ENCODE measurements at regions not wholly inside any gene's neighbourhood (a gene's known extent, or its start where the extent isn't known, plus 50 kb on each side); places are given as distances from the start of the nearest gene placed in this dataset.
"Not testable (repeated sequence)": the region's sequence is repeated elsewhere in the genome, so short reads cannot be mapped to it uniquely, and the experiment has no call there.

GRCh38 chr1:219550201-219550600 lies 62.7 kb downstream of the ZC3H11B start:
- H3K27ac Mint-ChIP-seq: no peak overlapping the region
- no peaks in the 10 kb centered on the region for H3K36me3 Mint-ChIP-seq (ENCODE audit: low read depth)
- no peak for TF ChIP-seq CTCF (IDR thresholded peaks at IDR 0.05)
- CTCF ChIA-PET: no interaction called here
- ATAC-seq (no peak), DNase-seq (no peak)
- intact Hi-C loops (cut with micrococcal nuclease): no loop called here
- H3K9me3 Mint-ChIP-seq: no peaks in the 10 kb centered on the region
- no peaks in the 10 kb centered on the region for H3K27me3 Mint-ChIP-seq
- POLR2A ChIA-PET: no interaction called here
- H3K4me3 Mint-ChIP-seq: no peak overlapping the region
- no peaks in the 10 kb centered on the region for H3K4me1 Mint-ChIP-seq (ENCODE audit: low read depth)

DNA sequence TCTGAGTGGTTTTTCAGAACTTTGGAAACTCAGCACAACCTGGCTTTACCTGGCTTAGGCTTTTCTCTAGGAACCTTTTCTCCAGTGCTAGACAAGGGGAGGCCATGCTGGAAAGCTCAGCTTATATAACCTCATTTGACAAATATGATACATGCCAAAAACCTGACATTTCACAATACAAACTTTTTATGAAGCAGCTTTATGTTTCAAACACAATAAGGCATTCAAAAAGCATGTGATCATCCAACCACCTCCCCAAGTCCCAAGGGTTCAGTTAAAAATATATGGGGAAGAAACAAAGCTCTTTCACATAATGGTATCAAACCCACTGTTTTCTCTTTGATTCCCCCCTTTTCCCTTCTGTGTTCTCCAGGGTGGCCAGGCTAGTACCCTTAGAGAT lies 63.7 kb downstream of the ZC3H11B start:
- H3K27me3 Mint-ChIP-seq: no peaks in the 10 kb centered on the region
- intact Hi-C loops (cut with micrococcal nuclease): no loop called here
- DNase-seq (no peak), ATAC-seq (no peak)
- no peaks in the 10 kb centered on the region for H3K36me3 Mint-ChIP-seq (ENCODE audit: low read depth)
- no peak for TF ChIP-seq CTCF (IDR thresholded peaks at IDR 0.05)
- no peaks in the 10 kb centered on the region for H3K4me1 Mint-ChIP-seq (ENCODE audit: low read depth)
- no peak overlapping the region for H3K27ac Mint-ChIP-seq
- no peak overlapping the region for H3K4me3 Mint-ChIP-seq
- POLR2A ChIA-PET: no interaction called here
- CTCF ChIA-PET: no interaction called here
- H3K9me3 Mint-ChIP-seq: no peaks in the 10 kb centered on the region

DNA sequence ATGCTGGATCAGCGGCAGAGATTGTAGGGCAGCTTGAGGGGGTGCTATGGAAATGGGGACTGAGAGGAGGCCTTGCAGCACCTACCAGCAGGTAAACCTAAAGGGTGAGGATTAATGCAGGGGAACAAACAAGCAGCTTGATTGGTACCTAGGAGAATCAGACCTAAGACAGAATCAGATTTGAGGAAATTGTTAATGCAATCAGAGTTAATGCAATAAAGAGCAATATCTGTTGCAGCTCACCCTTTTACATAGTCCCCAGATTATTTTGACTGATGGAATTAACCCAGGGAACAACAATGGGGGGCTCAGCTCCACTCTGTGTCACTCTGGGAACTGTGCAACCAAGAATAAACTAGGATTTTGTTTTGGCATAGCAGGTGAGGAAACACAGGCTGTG lies 64.5 kb downstream of the ZC3H11B start:
- TF ChIP-seq CTCF (IDR thresholded peaks at IDR 0.05): no peak
- Mint-ChIP-seq H3K36me3 (ENCODE audit: low read depth) (no peaks in the 10 kb centered on the region), H3K27me3 (no peaks in the 10 kb centered on the region), H3K4me3 (no peak overlapping the region), H3K9me3 (no peaks in the 10 kb centered on the region), H3K27ac (no peak overlapping the region), H3K4me1 (ENCODE audit: low read depth) (no peaks in the 10 kb centered on the region)
- no peak for ATAC-seq
- intact Hi-C loops (cut with micrococcal nuclease): no loop called here
- ChIA-PET POLR2A (no interaction called here), CTCF (no interaction called here)
- DNase-seq: no peak

GRCh38 chr1:219545756-219546155 lies 67.1 kb downstream of the ZC3H11B start:
- H3K4me1 Mint-ChIP-seq (ENCODE audit: low read depth); ATAC-seq; H3K27ac Mint-ChIP-seq; CTCF ChIA-PET; DNase-seq; H3K4me3 Mint-ChIP-seq; H3K27me3 Mint-ChIP-seq; intact Hi-C loops (cut with micrococcal nuclease); POLR2A ChIA-PET; H3K9me3 Mint-ChIP-seq; H3K36me3 Mint-ChIP-seq (ENCODE audit: low read depth): not testable (repeated sequence)

DNA sequence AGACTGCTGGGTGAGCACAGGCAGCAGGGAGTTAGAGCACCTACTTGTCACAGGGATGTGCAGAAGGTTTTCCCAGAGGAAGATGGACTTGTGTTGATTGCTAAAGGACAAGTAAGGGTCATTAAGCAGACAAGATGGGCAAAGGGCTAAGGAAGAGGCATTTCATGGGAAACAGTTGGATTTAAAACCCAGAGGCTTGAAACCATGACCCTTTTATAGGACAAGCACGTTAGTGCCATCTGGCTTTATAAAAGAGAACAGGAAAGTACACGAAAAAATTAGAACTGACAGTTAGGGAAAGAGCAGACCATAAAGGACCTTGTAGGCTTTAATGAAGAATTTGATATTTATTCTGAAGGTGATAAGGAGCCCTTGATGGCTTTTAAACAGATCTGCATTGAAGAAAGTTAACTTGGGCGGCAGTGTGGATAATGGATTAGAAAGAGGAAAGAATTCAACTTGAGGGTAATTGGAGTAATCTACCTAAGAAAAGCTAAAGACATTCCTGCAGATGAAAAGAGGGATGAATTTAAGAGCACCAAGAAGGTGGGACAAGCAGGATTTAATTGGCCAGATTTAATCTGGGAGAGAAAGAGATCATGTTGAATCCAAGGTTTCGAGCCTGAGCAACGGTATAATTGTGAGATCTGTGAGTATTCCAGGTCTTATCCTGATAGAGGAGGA lies 68.6 kb downstream of the ZC3H11B start:
- no peaks in the 10 kb centered on the region for H3K4me1 Mint-ChIP-seq (ENCODE audit: low read depth)
- intact Hi-C loops (cut with micrococcal nuclease): no loop called here
- no peak overlapping the region for H3K4me3 Mint-ChIP-seq
- DNase-seq (no peak), ATAC-seq (no peak)
- no peaks in the 10 kb centered on the region for H3K27me3 Mint-ChIP-seq
- no peak for TF ChIP-seq CTCF (IDR thresholded peaks at IDR 0.05)
- ChIA-PET POLR2A (no interaction called here), CTCF (no interaction called here)
- no peaks in the 10 kb centered on the region for H3K9me3 Mint-ChIP-seq
- no peaks in the 10 kb centered on the region for H3K36me3 Mint-ChIP-seq (ENCODE audit: low read depth)
- no peak overlapping the region for H3K27ac Mint-ChIP-seq

All from activated CD8-positive, alpha-beta T cell treated with anti-CD3 and anti-CD28 coated beads for 36 hours (primary cell).